H9 (cell line): ENCODE measurements at regions not wholly inside any gene's neighbourhood (a gene's known extent, or its start where the extent isn't known, plus 50 kb on each side); places are given as distances from the start of the nearest gene placed in this dataset.

Experiments used
- DNase-seq: peaks from one replicate; pipeline ENCODE4 v3.0.0-alpha.2; 2017
- H2AFZ ChIP-seq: one replicate; pipeline ENCODE4 v1.6.1; 2013; ENCODE audit warnings: mild to moderate bottlenecking, low read length, control low read depth, moderate library complexity
- H2AK5ac ChIP-seq: 2 replicates; pipeline ENCODE4 v1.6.1; 2013; ENCODE audit warnings: low read length, control low read depth, mixed read lengths; ENCODE audit not compliant: insufficient read length
- H2BK120ac ChIP-seq: one replicate; pipeline ENCODE4 v1.6.1; 2013; ENCODE audit warnings: low read depth, mild to moderate bottlenecking, low read length, control low read depth, inconsistent platforms; ENCODE audit not compliant: poor library complexity, severe bottlenecking
- H2BK12ac ChIP-seq: 2 replicates; pipeline ENCODE4 v1.6.1; 2013; ENCODE audit warnings: low read length, control low read depth, mixed read lengths, low read depth; ENCODE audit not compliant: insufficient read length
- H2BK15ac ChIP-seq: 2 replicates; pipeline ENCODE4 v1.6.1; 2013; ENCODE audit warnings: low read depth, low read length, control low read depth
- H2BK20ac ChIP-seq: one replicate; pipeline ENCODE4 v1.6.1; 2013; ENCODE audit warnings: low read depth, mild to moderate bottlenecking, low read length, control low read depth, inconsistent platforms; ENCODE audit not compliant: poor library complexity, severe bottlenecking
- H2BK5ac ChIP-seq: 2 replicates; pipeline ENCODE4 v1.6.1; 2013; ENCODE audit warnings: low read length, control low read depth, mixed read lengths; ENCODE audit not compliant: insufficient read length
- H3K14ac ChIP-seq: 2 replicates; pipeline ENCODE4 v1.6.1; 2013; ENCODE audit warnings: low read length, control low read depth; ENCODE audit not compliant: insufficient read depth
- H3K18ac ChIP-seq: 2 replicates; pipeline ENCODE4 v1.6.1; 2013; ENCODE audit warnings: low read depth, mild to moderate bottlenecking, mixed read lengths, low read length, control low read depth; ENCODE audit not compliant: insufficient read length
- H3K23ac ChIP-seq: 2 replicates; pipeline ENCODE4 v1.6.1; 2013; ENCODE audit warnings: low read length, control low read depth, mixed read lengths, low read depth; ENCODE audit not compliant: insufficient read length
- H3K23me2 ChIP-seq: 2 replicates; pipeline ENCODE4 v1.6.1; 2013; ENCODE audit warnings: low read depth, mild to moderate bottlenecking, mixed read lengths, low read length, control low read depth; ENCODE audit not compliant: insufficient read length, poor library complexity, severe bottlenecking
- H3K27ac ChIP-seq: 2 replicates; pipeline ENCODE4 v1.5.1; 2013; ENCODE audit warnings: low read length, control low read depth, mixed read lengths, low read depth; ENCODE audit not compliant: insufficient read length
- H3K27me3 ChIP-seq: 2 replicates; pipeline ENCODE4 v1.6.1; 2013; ENCODE audit warnings: low read length, control low read depth, inconsistent platforms; ENCODE audit not compliant: insufficient read depth
- H3K4ac ChIP-seq: 2 replicates; pipeline ENCODE4 v1.6.1; 2013; ENCODE audit warnings: low read depth, mild to moderate bottlenecking, control low read depth, inconsistent platforms, low read length, moderate library complexity
- H3K4me1 ChIP-seq: 2 replicates; pipeline ENCODE4 v1.6.1; 2013; ENCODE audit warnings: low read length, control low read depth, inconsistent platforms; ENCODE audit not compliant: insufficient read depth
- H3K4me2 ChIP-seq: 2 replicates; pipeline ENCODE4 v1.6.1; 2013; ENCODE audit warnings: low read length, control low read depth, mixed read lengths; ENCODE audit not compliant: insufficient read length, insufficient read depth
- H3K56ac ChIP-seq: 2 replicates; pipeline ENCODE4 v1.6.1; 2013; ENCODE audit warnings: low read depth, mild to moderate bottlenecking, mixed read lengths, low read length, control low read depth; ENCODE audit not compliant: insufficient read length
- H3K79me1 ChIP-seq: 2 replicates; pipeline ENCODE4 v1.6.1; 2013; ENCODE audit warnings: low read depth, mild to moderate bottlenecking, moderate library complexity, low read length, control low read depth, inconsistent platforms; ENCODE audit not compliant: insufficient read depth, poor library complexity, severe bottlenecking
- H3K79me2 ChIP-seq: 2 replicates; pipeline ENCODE4 v1.6.1; 2013; ENCODE audit warnings: low read length, control low read depth, inconsistent platforms; ENCODE audit not compliant: insufficient read depth
- H3K9ac ChIP-seq: 2 replicates; pipeline ENCODE4 v1.6.1; 2013; ENCODE audit warnings: low read length, control low read depth, mixed read lengths; ENCODE audit not compliant: insufficient read length; ENCODE audit errors: extremely low read depth
- H3K9me3 ChIP-seq: one replicate; pipeline ENCODE4 v1.6.1; 2013; ENCODE audit warnings: low read depth, low read length, inconsistent platforms; ENCODE audit not compliant: control insufficient read depth
- H3T11ph ChIP-seq: one replicate; pipeline ENCODE4 v1.6.1; 2013; ENCODE audit warnings: mild to moderate bottlenecking, low read length, control low read depth, inconsistent platforms
- H4K20me1 ChIP-seq: one replicate; pipeline ENCODE4 v1.6.1; 2013; ENCODE audit not compliant: control insufficient read depth, insufficient read length, insufficient read depth
- H4K5ac ChIP-seq: 2 replicates; pipeline ENCODE4 v1.6.1; 2013; ENCODE audit warnings: low read depth, mild to moderate bottlenecking, mixed read lengths, low read length, control low read depth; ENCODE audit not compliant: insufficient read length
- H4K8ac ChIP-seq: replicated peaks from 2 replicates; pipeline ENCODE4 v1.6.1; 2013; ENCODE audit warnings: low read length, control low read depth, mixed read lengths, low read depth; ENCODE audit not compliant: insufficient read length
- H4K91ac ChIP-seq: 2 replicates; pipeline ENCODE4 v1.6.1; 2013; ENCODE audit warnings: low read depth, mild to moderate bottlenecking, moderate library complexity, mixed read lengths, low read length, control low read depth; ENCODE audit not compliant: insufficient read length
- H3K27ac Mint-ChIP-seq, 3 experiments: 2 replicates in 2 of 3; 3 replicates in 1 of 3; pipeline ENCODE4 v1.8.0; 2020 to 2021; ENCODE audit warnings: mixed read lengths in 3 of 3, mild to moderate bottlenecking in 1 of 3, moderate library complexity in 1 of 3
- H3K27me3 Mint-ChIP-seq: 2 replicates; pipeline ENCODE4 v1.8.0; 2021; ENCODE audit warnings: low read depth, mild to moderate bottlenecking, moderate library complexity, mixed read lengths
- H3K36me3 Mint-ChIP-seq, 3 experiments: 2 replicates in 2 of 3; 3 replicates in 1 of 3; pipeline ENCODE4 v1.8.0; 2020 to 2021; ENCODE audit warnings: low read depth in 3 of 3, mixed read lengths in 3 of 3; ENCODE audit not compliant: insufficient read depth in 1 of 3
- H3K4me1 Mint-ChIP-seq, 2 experiments: 2 replicates each; pipeline ENCODE4 v1.8.0; 2020; ENCODE audit warnings: mixed read lengths in 2 of 2
- H3K4me3 Mint-ChIP-seq, 2 experiments: 2 replicates in 1 of 2; 3 replicates in 1 of 2; pipeline ENCODE4 v1.8.0; 2020 to 2021; ENCODE audit warnings: mild to moderate bottlenecking in 2 of 2, mixed read lengths in 2 of 2, moderate library complexity in 1 of 2
- H3K9me3 Mint-ChIP-seq, 2 experiments: 2 replicates in 1 of 2; 3 replicates in 1 of 2; pipeline ENCODE4 v1.8.0; 2020; ENCODE audit warnings: mild to moderate bottlenecking in 2 of 2, mixed read lengths in 2 of 2, moderate library complexity in 1 of 2
- CTCF ChIP-seq: fragments of 200-600 bp; sonication (generic); conservative IDR thresholded peaks from 3 replicates; pipeline ENCODE4 v1.8.0; 2021; ENCODE audit warnings: antibody characterized with exemption, mild to moderate bottlenecking
- WGBS: extraction: QIAGEN DNeasy Blood & Tissue Kit; methylation state at CpG from one replicate; pipeline ENCODE4 v1.1.7; 2013; ENCODE audit warnings: missing lambda C conversion rate, low lambda C conversion rate, mixed read lengths; ENCODE audit not compliant: insufficient read length; ENCODE audit errors: extremely low coverage; 5-methylcytosine and 5-hydroxymethylcytosine counted together

- Mint-ChIP-seq H3K27me3 (no peaks in the 10 kb centered on the region), H3K27ac (no peak overlapping the region), H3K36me3 (no peaks in the 10 kb centered on the region), H3K4me1 (peaks cover 2 to 6% of the 10 kb centered on the region in 2 experiments; a peak in 3 of 4 replicates), H3K9me3 (no peaks in the 10 kb centered on the region), H3K4me3 (no peak overlapping the region)
- no peak overlapping the region for H3K56ac ChIP-seq
- no peaks in the 10 kb centered on the region for H3K23me2 ChIP-seq
- no peak overlapping the region for H4K5ac ChIP-seq
- no peak overlapping the region for H2BK20ac ChIP-seq
- no peaks in the 10 kb centered on the region for H3K79me2 ChIP-seq
- H4K20me1 ChIP-seq = no peaks in the 10 kb centered on the region
- no peak overlapping the region for H3K14ac ChIP-seq
- H3K79me1 ChIP-seq = no peaks in the 10 kb centered on the region
- H2BK5ac ChIP-seq = no peak overlapping the region
- H3K9ac ChIP-seq = no peak overlapping the region
- H3K23ac ChIP-seq = no peak overlapping the region
- H2AK5ac ChIP-seq = no peak overlapping the region
- TF ChIP-seq CTCF = no peak
- H3K9me3 ChIP-seq = no peaks in the 10 kb centered on the region
- H3K4me2 ChIP-seq = no peak overlapping the region
- H3K27ac ChIP-seq = no peak overlapping the region
- no peak overlapping the region for H2AFZ ChIP-seq
- no peak overlapping the region for H4K8ac ChIP-seq
- no peaks in the 10 kb centered on the region for H3K4me1 ChIP-seq
- H4K91ac ChIP-seq = no peak overlapping the region
- no peak overlapping the region for H3K4ac ChIP-seq
- no peaks in the 10 kb centered on the region for H3K27me3 ChIP-seq
- WGBS = no CpG with 5 or more reads among the region's 4 CpGs
- DNase-seq = no peak
- H2BK120ac ChIP-seq = no peak overlapping the region
- H3T11ph ChIP-seq = no peak overlapping the region
- no peak overlapping the region for H3K18ac ChIP-seq
- H2BK15ac ChIP-seq = no peak overlapping the region
- no peak overlapping the region for H2BK12ac ChIP-seq
Observed at GRCh38 chr9:14962193-14962882, 52.1 kb upstream of the FREM1 start.
